Spleen (tissue), 11 donors: ENCODE measurements at regions not wholly inside any gene's neighbourhood (a gene's known extent, or its start where the extent isn't known, plus 50 kb on each side); places are given as distances from the start of the nearest gene placed in this dataset.

ENCODE experiments used
- DNase-seq: peaks from one replicate; pipeline ENCODE4 v3.0.0-alpha.2; 2020
- H3K27ac ChIP-seq, 8 donors: fragments of 200-600 bp; sonication (generic) in 7 of 8; 1 replicate in 4 of 8; 2 replicates in 4 of 8; pipeline versions ENCODE4 v1.5.0 to v1.8.0; 2016 to 2021; ENCODE audit warnings: inconsistent platforms in 4 of 8, mild to moderate bottlenecking in 4 of 8, moderate library complexity in 1 of 8
- H3K27me3 ChIP-seq, 7 donors: fragments of 200-600 bp; sonication (generic) in 6 of 7; replicated peaks in 1 of 7; 1 replicate in 4 of 7; 2 replicates in 3 of 7; pipeline versions ENCODE4 v1.5.0 to v1.8.0; 2016 to 2021; ENCODE audit warnings: inconsistent platforms in 3 of 7, mild to moderate bottlenecking in 1 of 7
- H3K36me3 ChIP-seq, 6 donors: fragments of 200-600 bp; sonication (generic) in 5 of 6; 1 replicate in 4 of 6; 2 replicates in 2 of 6; pipeline versions ENCODE4 v1.5.0 to v1.8.0; 2016 to 2021; ENCODE audit warnings: inconsistent platforms in 2 of 6
- H3K4me1 ChIP-seq, 6 donors: fragments of 200-600 bp; sonication (generic) in 5 of 6; 1 replicate in 3 of 6; 2 replicates in 3 of 6; pipeline versions ENCODE4 v1.5.0 to v1.8.0; 2016 to 2021; ENCODE audit warnings: inconsistent platforms in 3 of 6
- H3K4me3 ChIP-seq, 8 donors: fragments of 200-600 bp; sonication (generic) in 7 of 8; 1 replicate in 4 of 8; 2 replicates in 4 of 8; pipeline versions ENCODE4 v1.5.0 to v1.8.0; 2016 to 2021; ENCODE audit warnings: inconsistent platforms in 4 of 8, mild to moderate bottlenecking in 4 of 8, moderate library complexity in 2 of 8
- H3K9me3 ChIP-seq, 8 donors: fragments of 200-600 bp; sonication (generic) in 7 of 8; 1 replicate in 4 of 8; 2 replicates in 4 of 8; pipeline versions ENCODE4 v1.5.0 to v1.8.0; 2016 to 2021; ENCODE audit warnings: inconsistent platforms in 4 of 8
- POLR2A ChIP-seq, 3 donors: fragments of 450-650 bp; IDR thresholded peaks; one replicate each; pipeline ENCODE4 v1.5.1; 2017; ENCODE audit warnings: antibody characterized with exemption in 3 of 3, mild to moderate bottlenecking in 1 of 3
- POLR2AphosphoS5 ChIP-seq, 3 donors: sonication (generic); formaldehyde crosslinking; IDR thresholded peaks; one replicate each; pipeline ENCODE4 v1.5.1; 2017; ENCODE audit warnings: antibody characterized with exemption in 3 of 3
- WGBS, 5 donors: extraction: QIAGEN DNeasy Blood & Tissue Kit in 3 of 5; methylation state at CpG; one replicate each; pipeline versions ENCODE4 v1.1.5 to v1.1.7; 2013 to 2018; 5-methylcytosine and 5-hydroxymethylcytosine counted together
- intact Hi-C: fragments of 100-400 bp; cut with DNase I; formaldehyde crosslinking; loops from one replicate; pipeline ENCODE4 v1.15.0; 2023; ENCODE audit warnings: low total_unique reads
- TF ChIP-seq, protein P1 (sequence below), 11 experiments: fragments of 200-600 bp in 7 of 11; fragments of 450-650 bp in 4 of 11; sonication (generic) in 4 of 11; IDR thresholded peaks in 8 of 11; conservative IDR thresholded peaks in 3 of 11; 1 replicate in 7 of 11; 2 replicates in 4 of 11; pipeline versions ENCODE4 v1.4.0 to v1.8.0; 2016 to 2021; ENCODE audit warnings: antibody characterized with exemption in 11 of 11, inconsistent platforms in 4 of 11, mild to moderate bottlenecking in 1 of 11
- donor health status: healthy with polysubstance abuse.
- donor health status: DM: no; HTN: no; CAD: no; lungs with moderate emphysema.
- donor health status: DM: no; HTN: no; CAD: no.
- donor health status: Bipolar disorder and iron deficiency.
- donor health status: healthy.
- donor health status: DM: no; HTN: no; CAD: no.
- donor health status: DM: yes; HTN: yes; CAD: no.

DNA sequence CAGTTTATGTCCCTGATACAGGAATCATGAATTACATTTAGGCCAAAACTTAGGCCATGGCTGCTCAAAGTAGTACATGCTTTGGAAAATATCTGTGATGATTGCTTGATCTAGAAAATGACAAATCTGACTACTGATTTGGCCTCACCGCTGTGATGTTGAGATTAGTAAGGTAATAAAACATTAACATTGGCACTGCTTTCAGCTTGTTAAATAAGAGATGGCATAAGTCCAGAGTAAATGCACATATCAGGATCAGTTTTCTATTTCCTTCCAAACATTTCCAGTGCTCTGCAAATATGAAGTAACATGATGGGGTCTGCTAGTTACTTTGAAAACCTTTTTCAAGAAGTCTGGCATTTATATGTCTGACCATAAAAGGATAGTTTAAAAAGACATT lies 687.3 kb upstream of the ACTRT1 start:
- no peaks in the 10 kb centered on the region for H3K36me3 ChIP-seq
- no peaks in the 10 kb centered on the region for H3K4me1 ChIP-seq
- H3K27me3 ChIP-seq, result no peaks in the 10 kb centered on the region
- TF ChIP-seq, protein P1, sequence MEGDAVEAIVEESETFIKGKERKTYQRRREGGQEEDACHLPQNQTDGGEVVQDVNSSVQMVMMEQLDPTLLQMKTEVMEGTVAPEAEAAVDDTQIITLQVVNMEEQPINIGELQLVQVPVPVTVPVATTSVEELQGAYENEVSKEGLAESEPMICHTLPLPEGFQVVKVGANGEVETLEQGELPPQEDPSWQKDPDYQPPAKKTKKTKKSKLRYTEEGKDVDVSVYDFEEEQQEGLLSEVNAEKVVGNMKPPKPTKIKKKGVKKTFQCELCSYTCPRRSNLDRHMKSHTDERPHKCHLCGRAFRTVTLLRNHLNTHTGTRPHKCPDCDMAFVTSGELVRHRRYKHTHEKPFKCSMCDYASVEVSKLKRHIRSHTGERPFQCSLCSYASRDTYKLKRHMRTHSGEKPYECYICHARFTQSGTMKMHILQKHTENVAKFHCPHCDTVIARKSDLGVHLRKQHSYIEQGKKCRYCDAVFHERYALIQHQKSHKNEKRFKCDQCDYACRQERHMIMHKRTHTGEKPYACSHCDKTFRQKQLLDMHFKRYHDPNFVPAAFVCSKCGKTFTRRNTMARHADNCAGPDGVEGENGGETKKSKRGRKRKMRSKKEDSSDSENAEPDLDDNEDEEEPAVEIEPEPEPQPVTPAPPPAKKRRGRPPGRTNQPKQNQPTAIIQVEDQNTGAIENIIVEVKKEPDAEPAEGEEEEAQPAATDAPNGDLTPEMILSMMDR (IDR thresholded peaks at IDR 0.05 in 8 of 11, conservative IDR thresholded peaks at IDR 0.05 in 3 of 11), result no peak
- TF ChIP-seq POLR2A (IDR thresholded peaks at IDR 0.05) (no peak), POLR2AphosphoS5 (IDR thresholded peaks at IDR 0.05) (no peak)
- intact Hi-C loops, result no loop called here
- H3K27ac ChIP-seq, result no peak overlapping the region
- WGBS, 5 donors, result 73 to 93% (median 83%) methylated on average over 1 of the region's 1 CpG
- no peak for DNase-seq
- H3K4me3 ChIP-seq, result no peak overlapping the region
- H3K9me3 ChIP-seq, result no peaks in the 10 kb centered on the region

DNA sequence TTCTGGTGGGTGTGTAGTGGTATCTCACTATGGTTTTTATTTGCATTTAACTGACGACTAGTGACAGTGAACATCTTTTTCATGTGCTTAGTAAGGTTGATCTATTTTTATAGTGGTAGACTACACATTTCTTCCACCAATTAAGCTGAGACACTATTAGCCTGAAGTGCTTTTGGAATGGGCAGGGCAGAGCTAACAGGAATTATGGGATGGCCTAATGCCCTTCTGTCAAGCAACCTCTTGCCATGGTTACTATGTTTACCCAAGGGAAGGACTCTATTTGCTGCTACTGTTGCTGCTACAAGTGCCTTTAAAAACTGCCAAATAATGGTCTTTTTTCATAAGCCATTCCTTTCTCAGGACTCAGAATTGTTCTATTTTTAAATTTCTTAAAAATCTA lies 676.7 kb upstream of the ACTRT1 start:
- Histone ChIP-seq H3K9me3 (no peaks in the 10 kb centered on the region), H3K4me3 (no peak overlapping the region), H3K36me3 (no peaks in the 10 kb centered on the region), H3K27me3 (no peaks in the 10 kb centered on the region), H3K27ac (no peak overlapping the region), H3K4me1 (no peaks in the 10 kb centered on the region)
- 54 to 89% (median 78%) methylated on average over 1 of the region's 1 CpG for WGBS, 5 donors
- TF ChIP-seq POLR2A (IDR thresholded peaks at IDR 0.05), result no peak
- TF ChIP-seq POLR2AphosphoS5 (IDR thresholded peaks at IDR 0.05), result no peak
- TF ChIP-seq, protein P1 (IDR thresholded peaks at IDR 0.05 in 8 of 11, conservative IDR thresholded peaks at IDR 0.05 in 3 of 11), result no peak
- intact Hi-C loops, result no loop called here
- no peak for DNase-seq

DNA sequence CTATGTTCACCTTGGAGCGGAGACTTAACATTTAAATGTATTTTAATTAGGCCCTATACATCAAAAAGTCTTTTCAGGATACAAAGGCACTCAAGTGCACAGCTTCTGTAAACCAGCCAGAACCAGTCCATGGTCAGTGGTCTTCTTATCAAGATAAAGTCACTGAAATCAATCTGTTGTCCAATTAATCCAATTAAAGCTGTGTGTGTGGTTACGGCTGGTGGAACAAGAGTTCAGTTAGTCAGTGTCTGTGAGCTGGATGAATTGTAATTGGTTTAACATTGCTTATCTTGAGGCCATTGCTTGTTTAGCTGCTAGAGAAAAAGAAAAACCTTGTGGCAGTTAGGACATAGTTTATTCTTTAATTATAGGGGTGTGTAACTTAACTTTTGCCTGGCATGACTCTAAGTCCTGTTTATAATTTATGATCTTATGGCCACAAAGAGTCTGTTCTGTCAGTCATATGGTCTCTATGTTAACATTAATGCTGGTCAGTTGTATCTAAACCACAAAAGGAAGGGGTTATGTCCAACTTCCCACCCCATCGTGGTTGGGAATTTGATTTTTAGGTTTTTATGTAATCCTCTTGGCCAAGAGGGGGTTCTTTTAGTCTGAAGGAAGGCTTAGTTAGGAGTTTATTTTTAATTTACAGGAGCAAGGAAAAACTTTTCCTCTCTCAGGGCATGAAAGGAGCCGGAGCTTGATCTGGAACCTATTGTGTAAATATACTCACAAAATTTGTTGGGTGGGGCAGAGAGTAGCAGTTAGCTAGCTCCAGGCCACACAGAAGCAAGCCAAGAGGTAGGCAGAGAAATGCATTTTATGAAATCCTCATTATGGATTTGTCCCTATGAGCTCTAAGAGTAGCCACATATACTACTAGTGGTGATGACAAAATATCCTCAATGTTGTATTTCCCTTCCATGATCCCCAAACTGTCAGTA lies 665.7 kb upstream of the ACTRT1 start:
- H3K27ac ChIP-seq, result no peak overlapping the region
- H3K9me3 ChIP-seq, result no peaks in the 10 kb centered on the region
- intact Hi-C loops, result no loop called here
- 60 to 78% (median 69%) methylated on average over 4 of the region's 4 CpGs for WGBS, 5 donors
- H3K4me3 ChIP-seq, result no peak overlapping the region
- DNase-seq, result no peak
- H3K27me3 ChIP-seq, result no peaks in the 10 kb centered on the region
- H3K4me1 ChIP-seq, result no peaks in the 10 kb centered on the region
- TF ChIP-seq POLR2AphosphoS5 (IDR thresholded peaks at IDR 0.05) (no peak), POLR2A (IDR thresholded peaks at IDR 0.05) (no peak)
- TF ChIP-seq, protein P1 (IDR thresholded peaks at IDR 0.05 in 8 of 11, conservative IDR thresholded peaks at IDR 0.05 in 3 of 11), result no peak
- no peaks in the 10 kb centered on the region for H3K36me3 ChIP-seq

DNA sequence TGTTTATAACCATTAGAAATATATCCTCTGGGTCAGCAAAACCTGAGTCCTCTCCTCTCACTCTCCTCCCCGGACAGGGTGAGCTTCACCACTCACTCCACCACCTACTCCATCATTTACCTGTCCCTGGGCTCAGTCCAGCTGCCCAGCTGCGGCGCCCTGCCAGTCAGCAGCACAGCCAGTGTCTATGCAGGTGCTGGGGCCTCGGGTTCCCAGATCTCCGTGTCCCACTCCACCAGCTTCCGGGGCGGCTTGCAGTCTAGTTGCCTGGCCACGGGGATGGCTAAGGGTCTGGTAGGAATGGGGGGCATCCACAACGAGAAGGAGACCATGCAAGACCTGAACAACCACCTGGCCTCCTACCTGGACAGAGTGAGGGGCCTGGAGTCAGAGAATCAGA lies 662.2 kb upstream of the ACTRT1 start:
- Histone ChIP-seq H3K27ac (no peak overlapping the region), H3K9me3 (peaks cover 0 to 7% (median 0%) of the 10 kb centered on the region in 8 donors), H3K4me3 (no peak overlapping the region), H3K27me3 (no peaks in the 10 kb centered on the region), H3K4me1 (no peaks in the 10 kb centered on the region), H3K36me3 (no peaks in the 10 kb centered on the region)
- no peak for DNase-seq
- intact Hi-C loops, result no loop called here
- TF ChIP-seq, protein P1 (IDR thresholded peaks at IDR 0.05 in 8 of 11, conservative IDR thresholded peaks at IDR 0.05 in 3 of 11), result no peak
- WGBS, 5 donors, result 0 to 84% (median 75%) methylated on average over 1 to 9 of the region's 9 CpGs
